Colon (tissue), 2 donors: ENCODE measurements at regions not wholly inside any gene's neighbourhood (a gene's known extent, or its start where the extent isn't known, plus 50 kb on each side); places are given as distances from the start of the nearest gene placed in this dataset.

Experiments
- FAIRE-seq: peaks from 2 replicates; lab custom pipeline; 2012; peaks lifted over from hg19 to GRCh38; lab: Jason Lieb, UNC
- donor health status: control.
- donor health status: control.

DNA sequence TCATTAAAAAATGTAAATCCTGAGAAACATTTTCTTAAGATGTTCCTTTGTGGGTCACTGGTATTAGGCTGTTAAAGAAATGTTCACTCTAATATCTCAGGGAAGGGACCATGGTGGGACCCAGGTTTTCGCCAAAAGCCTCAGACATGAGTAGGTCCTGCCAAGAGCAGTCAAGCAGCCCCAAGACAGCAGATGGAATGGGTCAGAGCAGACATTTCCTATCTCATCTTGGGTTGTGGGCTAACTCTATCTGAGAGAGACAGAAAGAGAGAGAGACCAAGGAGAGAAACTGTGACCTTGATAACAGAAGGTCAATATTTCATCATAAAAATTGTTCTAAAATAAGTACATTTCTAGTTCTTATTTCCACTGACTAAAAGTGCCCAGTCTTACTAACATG is 661.7 kb downstream of the TSN start:
- no peak for FAIRE-seq

DNA sequence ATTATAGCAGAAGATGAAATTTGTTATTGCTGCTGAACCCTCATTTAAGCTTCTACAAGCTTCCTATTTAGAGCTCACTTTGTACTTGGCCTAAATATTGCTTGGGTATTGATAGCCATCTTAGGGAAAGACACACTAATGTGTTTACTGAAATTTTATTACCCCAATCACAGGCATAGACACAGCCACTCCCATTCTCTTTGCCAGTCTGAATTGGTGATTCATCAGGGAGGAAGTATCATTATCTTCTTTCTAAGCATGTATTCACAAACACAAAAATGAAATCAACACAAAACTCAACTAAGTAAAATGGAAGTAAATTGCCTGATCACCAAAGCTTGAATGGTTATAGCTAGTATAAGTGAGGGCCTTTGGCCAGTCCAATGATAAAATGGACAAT is 666.3 kb downstream of the TSN start:
- no peak for FAIRE-seq

DNA sequence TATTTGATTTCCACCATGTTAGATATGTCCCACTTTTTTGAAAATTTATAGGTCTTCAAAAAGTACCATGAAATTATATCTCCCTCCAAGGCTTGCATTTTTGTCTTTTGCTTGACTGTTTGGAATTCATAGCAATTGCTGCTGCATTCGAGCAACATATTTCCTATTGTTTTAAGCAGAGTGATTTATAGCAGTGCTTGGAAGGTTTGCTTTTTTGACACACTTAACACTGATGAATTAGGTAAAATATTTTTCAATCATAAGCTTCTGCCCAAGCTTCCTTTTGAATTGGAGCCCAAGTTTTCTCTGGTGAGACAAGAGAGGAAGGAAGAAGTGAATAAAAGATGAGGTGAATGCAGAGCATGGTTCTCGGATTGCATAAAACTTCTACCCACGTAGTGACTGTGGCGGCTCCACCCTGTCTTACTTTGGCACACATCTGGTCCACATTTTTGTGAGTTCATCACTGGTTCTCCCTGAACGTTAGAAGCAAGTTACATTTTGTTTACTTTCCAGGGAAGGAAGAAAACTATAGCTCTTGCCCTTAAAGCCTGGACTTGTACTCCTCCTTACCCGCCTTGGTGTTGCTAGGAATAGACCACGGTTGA is 667.0 kb downstream of the TSN start:
- FAIRE-seq, result no peak

DNA sequence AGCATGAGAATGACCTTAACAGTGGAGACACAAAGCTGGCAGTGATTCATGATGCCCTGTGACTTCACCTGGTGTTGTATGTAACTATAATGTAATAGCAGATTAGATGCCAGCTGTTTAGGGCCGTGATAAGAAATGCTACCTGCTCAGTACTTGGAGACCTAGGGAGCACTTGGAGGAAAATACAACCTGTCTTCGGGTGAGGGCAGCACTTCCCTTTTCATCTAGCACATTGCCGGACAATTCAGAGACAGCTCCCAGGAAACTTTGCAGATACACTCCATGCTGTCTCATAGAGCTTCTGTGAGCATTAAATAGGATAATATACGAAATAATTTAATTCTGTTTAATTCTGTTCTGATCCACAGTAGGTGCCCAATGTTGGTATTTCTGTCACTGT is 668.5 kb downstream of the TSN start:
- FAIRE-seq, result no peak

DNA sequence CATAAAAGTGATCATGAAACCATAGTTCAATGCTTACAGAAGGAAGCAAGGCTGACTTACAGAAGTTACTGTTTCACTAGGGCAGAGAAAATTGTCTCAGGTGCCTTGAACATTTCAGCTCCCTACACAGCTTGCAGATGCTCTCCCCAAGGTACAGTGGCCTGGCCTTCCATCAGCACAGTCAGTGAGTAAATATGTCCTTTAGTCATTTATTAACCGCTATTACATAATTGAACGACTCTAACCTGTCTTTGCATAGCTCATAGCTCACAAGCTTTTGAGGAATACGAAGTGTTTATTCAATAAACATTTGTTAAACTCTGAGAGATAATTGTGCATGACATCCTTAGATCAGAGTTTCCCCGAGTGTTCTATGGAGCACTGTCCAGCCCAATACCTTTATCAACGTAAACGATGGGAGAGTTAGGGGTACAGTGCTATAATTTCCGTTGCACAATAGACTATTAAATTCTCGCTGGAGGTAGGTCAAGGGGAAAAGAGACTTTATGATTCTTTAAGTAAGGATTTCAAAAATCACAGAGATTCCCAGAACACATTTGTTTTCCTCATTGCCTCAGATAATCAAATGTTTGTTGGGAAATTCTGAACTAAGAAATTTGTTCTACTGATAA is 677.8 kb downstream of the TSN start:
- FAIRE-seq, result no peak

DNA sequence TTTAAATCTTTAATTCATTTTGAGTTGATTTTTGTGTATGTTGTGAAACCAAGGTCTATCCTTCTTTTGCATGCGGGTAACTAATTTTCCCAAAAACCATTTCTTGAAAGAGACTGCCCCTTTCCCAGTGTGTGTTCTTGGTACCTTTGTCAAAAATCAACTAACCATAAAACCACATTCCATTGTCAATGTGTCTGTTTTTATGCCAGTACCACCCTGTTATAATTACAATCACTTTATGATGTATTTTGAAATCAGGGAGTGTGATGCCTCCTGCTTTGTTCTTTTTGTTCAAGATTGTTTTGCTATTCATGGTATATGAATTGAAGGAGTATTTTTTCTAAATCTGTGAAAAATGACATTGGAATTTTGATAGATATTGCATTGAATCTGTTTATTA is 689.6 kb downstream of the TSN start:
- FAIRE-seq, result no peak

DNA sequence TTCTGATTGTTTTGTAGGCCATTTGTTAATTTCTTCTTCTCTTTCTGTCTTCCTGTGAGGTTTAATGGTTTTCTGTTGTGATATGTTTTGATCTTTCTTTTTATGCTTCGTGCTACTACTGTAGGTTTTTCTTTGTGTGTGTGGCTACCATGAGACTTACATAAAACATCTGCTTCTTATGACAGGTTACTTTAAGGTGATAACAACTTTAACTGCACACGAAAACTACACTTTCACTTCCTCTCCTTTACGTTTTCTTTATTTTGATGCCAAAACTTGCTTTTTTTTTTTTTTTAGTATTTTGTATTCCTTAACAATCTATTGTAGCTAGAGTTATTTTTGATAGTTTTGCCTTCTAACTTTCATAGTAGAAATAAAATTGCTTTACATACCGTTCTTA is 691.3 kb downstream of the TSN start:
- FAIRE-seq, result no peak

DNA sequence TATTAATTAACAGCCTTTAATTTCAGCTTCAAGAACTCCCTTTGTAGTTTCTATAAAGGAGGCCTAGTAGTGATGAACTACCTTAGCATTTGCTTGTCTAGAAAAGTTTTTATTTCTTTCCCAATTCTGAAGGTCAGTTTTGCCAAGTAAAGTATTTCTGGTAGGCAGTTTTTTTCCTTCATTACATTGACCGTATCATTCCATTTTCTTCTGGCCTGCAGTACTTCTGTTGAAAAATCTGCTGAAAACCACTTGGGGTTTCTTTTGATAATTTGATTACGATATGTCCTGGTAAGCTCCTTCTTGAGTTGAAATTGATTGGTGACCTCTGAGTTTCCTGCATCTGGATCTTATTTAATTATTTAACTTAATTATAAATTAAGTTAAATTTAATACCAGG is 691.8 kb downstream of the TSN start:
- FAIRE-seq, result no peak

DNA sequence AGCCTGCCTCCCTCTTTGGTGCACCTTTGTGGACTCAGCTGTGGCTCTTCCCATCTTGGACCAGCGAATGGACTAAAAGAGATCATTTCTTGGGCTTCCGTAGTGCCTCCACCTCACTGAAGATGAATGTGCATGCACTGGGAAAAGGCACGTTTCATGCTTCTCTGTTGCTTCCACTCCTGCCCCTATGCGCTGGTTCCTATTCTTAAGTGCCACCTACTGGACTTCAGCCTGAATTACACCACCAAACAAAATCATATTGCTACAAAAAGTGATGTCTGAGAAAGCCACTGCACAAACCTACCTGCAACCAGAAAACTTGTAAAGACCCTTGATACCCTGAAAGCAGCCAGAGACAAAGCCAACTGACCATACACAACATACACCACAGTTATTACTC is 695.6 kb downstream of the TSN start:
- no peak for FAIRE-seq

DNA sequence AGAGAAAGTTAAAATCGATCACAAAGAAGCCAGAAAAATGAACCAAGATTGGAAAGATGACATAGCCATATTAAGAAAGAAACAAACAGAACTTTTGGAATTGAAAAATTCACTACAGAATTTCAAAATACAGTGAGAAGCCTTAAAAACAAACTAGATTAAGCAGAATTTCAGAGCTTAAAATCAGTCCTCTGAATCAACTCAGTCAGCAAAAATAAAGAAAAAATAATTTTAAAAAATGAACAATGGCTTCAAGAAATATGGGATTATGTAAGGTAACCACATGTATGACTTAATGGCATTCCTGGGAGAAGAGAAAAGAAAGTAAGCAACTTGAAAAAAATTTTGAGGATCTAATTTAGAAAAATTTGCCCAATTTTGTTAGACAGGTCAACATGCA is 696.2 kb downstream of the TSN start:
- FAIRE-seq, result no peak

DNA sequence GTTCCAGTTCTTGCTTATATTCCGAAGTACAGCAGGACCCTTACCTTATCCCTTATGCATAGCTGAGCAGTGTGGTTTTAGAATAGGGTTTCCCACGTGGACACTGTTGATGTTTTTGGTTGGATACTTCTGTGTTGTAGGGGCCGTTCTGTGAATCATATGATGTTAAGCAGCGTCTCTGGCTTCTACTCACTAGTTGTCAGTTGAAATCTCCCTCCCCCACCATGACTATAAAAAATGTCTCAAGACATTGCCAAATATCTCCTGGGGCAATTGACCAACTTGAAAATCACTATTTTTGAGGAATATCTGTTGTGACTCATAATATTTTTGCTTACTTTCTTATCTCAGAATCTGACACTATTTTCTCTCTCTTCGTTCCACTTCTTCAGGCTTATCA is 713.7 kb downstream of the TSN start:
- FAIRE-seq, result no peak

DNA sequence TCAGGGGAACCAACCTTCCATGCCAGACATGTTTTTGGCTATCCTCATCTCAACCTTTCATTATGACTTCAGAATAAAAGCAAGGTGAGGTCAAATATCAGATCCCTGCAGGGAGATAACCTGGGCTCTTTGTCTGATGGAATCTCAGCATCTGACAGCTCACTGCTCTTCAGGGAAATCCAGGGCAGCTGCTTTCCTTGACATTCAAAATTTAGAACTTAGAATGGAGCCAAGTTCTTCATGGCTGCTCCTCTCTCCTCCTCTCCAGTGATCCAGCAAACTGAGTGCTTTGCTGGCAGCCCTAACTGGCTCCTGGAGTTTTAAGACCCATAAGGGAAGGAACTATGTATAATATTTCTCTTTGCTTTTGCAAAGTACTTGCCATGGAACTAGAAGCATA is 716.3 kb downstream of the TSN start:
- no peak for FAIRE-seq

DNA sequence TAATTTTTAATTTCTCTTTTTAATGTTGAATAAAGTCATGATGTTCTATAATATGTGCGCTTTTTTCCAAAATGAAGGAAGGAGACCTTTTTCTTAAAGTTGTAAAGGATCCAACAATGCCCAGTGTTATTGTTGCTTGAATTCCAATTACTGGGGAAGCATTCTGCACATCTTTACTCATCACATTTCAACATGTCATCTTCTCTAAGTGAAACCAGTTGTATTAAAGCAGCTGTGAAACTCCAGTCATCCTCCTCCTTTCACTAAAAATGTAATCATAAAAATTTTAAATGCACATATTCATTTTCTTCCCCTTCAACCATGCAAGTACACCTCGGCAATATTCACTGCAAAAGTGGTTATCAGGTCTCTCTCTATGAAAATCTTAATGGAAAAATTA is 722.7 kb downstream of the TSN start:
- FAIRE-seq, result no peak

DNA sequence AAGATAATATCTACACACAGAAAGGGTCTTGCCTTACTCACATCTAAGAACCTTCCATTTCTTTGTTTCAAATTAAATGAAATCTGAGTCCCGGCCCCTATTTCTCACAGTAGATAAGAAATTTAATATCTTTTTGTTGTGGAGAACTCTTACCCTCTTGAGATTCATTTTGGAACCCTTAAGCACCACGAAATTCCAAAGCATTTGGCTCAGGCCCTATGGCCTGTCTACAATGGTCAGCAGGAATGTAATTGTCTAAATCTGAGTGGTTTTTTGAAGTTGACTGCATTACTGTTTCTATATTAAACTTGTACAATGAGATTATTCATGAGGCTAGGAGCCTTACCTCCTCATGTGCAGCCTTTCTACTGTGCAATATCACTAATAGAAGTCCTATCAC is 723.3 kb downstream of the TSN start:
- FAIRE-seq, result no peak

DNA sequence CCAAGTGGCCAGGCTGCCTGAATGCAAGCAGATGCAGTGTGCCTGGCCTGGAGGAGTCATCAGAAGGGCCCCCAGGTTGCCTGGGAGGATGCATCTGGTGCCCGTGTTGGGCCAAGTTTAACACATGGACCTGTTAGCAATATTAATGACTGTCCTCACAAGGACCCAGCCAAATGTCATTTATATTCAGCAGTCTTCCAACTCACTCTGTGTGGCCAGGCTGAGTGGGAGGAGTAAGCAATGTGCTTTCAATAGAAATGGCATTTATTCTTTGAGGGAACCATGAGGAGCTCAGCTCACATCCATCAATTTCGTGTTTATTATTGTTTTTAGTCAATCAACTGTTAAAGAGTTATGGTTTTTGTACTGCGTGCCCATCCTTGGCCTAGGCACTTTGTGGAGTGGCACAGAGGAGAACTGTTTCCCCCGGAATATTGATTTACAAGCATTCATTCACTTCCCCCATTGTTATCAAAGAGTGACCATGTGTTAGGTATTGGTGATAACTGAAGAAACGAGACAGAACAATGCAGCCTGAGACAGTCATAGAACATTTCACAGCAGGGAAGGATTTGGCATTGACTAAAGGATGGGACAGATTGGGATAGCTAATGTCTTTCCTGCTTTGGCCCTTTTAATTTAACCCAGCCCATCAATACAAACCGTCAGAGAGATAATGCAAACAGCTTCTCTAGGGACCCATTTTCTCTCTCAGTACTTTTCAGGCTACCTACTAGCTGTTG is 725.2 kb downstream of the TSN start:
- no peak for FAIRE-seq

DNA sequence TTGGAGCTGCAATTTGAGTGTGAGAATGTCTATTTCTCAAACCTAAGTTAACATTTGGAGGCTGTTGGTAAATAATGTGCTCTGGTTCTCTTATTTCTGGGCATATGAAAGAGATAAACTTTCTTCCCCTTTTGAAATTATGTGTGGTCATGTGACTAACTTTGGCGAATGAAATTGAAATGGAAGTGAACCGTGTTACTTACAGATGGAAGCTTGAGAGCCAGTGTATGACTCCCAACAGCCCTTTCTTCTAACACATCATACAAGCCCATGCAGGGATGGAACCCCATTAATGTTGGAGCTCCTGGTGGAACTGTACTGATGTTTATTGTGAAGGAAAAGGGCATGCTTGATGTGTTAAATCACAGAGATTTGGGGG is 725.8 kb downstream of the TSN start:
- no peak for FAIRE-seq

DNA sequence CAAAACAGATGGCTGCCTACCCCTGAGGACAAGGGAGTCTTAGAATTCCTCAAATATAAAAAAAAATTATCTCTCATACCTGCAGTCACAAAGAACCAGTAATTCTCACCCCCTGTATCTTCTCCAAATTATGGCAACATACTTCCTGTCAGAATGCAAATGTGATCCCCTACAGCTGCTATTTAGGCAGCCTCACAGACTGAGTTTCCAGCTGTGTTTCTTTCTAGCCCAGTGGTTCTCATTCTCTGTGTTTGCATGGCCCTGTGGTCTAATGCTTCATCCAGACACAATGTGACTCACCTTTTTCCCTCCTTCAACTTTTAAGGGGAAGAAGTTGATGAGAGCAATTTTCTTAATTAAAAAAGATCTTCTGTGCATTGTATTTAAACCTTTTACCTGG is 726.3 kb downstream of the TSN start:
- no peak for FAIRE-seq

DNA sequence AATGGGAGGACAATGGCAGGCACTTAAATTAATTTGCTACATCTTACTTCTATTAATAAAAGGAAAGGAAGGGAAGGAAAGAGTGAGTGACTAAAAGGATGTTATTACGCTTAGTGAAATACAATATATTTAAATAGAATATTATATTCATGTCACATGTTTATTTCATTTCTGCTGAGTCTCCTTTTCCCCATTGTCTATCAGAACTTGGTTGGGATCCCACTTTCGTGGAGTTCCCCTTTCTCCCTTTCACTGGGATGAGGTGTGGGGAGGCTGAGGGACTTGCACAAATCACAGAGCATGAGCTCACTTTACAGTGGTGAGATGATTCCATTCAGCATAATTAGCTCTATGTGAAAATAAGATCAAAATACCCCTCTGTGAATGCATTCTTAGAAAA is 730.6 kb downstream of the TSN start:
- no peak for FAIRE-seq

DNA sequence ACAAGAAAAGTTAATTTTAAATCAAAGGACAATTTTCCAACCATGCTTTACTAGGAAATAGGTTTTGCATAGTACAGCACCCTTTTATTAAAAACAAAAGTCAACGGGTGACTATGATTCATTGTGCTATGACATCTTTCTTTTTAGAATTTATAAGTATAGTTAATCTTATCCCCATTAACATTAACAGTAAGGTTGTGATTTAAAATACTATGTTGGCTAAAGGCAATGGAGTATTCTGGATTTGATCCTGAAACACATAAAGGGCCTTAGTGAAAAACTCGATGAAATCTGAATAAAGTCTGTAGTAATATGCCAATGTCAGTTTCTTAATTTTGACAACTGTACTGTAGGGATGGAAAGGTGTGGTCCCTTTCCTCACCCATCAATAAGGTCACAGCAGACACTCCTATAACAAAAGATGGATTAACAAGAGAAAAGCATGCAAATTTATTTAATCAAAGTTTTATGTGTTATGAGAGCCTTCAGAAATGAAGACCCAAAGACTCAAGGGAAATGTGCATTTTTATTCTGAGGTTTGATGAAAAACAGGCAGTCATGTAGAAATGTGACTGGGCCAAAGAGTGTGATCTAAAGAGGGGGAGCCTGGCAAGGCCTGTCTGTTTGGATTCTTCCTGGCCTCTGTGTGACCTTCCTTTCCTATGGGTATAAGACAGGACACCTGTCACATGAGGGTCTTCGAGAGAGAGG is 731.4 kb downstream of the TSN start:
- no peak for FAIRE-seq

DNA sequence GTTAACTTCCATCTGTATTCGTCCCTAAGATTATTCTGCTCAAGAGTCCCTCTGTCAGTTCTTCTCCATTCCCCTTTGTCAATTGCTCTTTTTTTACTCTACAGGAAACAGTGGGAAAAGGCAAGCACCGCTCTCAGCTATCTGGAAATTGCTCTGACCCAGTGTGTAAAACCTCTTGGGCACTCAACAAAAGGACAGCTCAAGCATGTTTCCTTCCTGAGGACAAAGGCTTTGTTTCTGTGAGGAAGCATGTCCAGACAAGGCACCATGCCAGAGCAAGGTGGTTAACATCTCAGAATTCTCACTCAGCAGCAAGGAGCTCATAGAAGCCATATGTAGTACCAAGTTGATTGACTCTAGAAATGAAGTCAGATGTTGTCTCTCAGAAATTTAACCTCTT is 735.6 kb downstream of the TSN start:
- no peak for FAIRE-seq

DNA sequence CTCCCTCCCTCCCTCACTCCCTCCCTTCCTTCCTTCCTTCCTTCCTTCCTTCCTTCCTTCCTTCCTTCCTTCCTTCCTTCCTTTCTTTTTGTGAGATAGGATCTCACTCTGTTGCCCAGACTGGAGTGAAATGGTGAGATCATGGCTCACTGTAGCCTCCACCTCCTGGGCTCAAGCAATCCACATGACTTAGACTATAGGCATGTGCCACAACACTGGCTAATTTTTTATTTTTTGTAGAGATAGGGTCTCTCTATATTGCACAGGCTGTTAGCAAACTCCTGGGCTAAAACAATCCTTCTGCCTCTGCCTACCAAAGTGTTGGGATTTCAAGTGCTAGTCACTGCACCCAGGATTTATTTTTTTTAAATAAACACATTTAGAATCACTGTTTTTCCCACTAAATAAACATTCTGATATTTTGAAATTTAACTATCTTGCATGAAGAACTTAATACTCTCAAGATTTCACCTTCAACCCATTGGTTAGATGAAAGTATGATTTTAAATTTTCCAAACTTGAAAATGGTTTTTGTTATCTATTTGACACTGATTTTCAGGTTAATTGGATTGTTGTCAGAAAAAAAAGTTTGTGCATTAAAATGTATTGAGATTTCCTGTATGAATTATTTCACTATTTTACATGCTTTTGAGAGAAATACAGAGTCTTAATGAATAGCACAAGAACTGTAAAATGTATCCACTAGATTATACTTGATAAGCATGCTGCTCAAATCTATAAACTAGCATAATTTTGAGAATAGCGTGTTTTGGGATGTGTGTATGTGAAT is 745.1 kb downstream of the TSN start:
- FAIRE-seq, result no peak

DNA sequence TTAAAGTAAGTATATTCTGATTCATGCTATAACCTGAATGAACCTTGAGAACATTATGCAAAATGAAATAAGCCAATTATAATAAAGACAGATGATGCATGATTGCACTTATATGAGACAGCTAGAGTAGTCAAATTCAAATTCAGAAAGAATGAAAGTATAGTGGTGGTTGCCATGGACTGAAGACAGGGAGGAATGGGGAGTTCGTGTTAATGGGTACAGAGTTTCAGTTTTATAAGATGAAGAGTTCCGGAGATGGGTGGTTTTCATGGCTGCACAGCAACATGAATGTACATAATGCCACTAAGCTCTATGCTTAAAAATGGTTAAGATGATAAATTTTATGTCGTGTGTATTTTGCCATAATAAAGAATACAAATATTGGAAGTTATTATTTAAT is 751.2 kb downstream of the TSN start:
- no peak for FAIRE-seq

DNA sequence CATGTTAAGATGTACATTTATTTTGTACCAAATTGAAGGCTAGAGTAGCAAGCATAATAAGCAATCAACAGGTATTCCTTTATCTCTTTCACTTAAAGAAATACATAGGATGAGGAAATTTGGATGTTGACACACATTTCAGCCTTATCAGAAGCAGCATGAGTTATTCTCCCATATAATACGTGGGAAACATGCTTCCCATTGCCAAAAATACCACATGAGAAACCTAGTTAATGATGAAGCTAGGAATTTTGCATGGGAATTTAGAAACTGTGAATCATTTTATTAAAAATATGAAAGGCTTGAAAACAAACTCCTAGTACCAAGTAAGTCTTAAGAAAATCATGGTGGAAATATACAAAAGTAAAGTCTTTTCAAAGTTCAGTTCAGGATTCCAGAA is 751.8 kb downstream of the TSN start:
- no peak for FAIRE-seq
